ENCODE measurements at regions not wholly inside any gene's neighbourhood (a gene's known extent, or its start where the extent isn't known, plus 50 kb on each side); places are given as distances from the start of the nearest gene placed in this dataset.

GRCh38 chr3:3664935-3665334 lies 134.3 kb upstream of the LRRN1 start:
- TF ChIP-seq NFE2L2 (conservative IDR thresholded peaks at IDR 0.05; ENCODE audit: low read length) (no peak), BHLHE40 (IDR thresholded peaks at IDR 0.05; ENCODE audit: low read depth, low read length) (no peak), CTCF (IDR thresholded peaks at IDR 0.05) (no peak), MAZ (IDR thresholded peaks at IDR 0.05; ENCODE audit: borderline replicate concordance, low read depth, low read length) (no peak), CEBPB (IDR thresholded peaks at IDR 0.05) (no peak), KDM1A (IDR thresholded peaks at IDR 0.05; ENCODE audit: low read depth) (no peak), REST (IDR thresholded peaks at IDR 0.05) (no peak), SMC3 (IDR thresholded peaks at IDR 0.05) (no peak), POLR2A (IDR thresholded peaks at IDR 0.05; ENCODE audit: low read length) (no peak), ZNF302 (CRISPR knock-in tag; IDR thresholded peaks at IDR 0.05) (no peak)

Measured in A549 (cell line).